SKM-1 (cell line): ENCODE measurements at regions not wholly inside any gene's neighbourhood (a gene's known extent, or its start where the extent isn't known, plus 50 kb on each side); places are given as distances from the start of the nearest gene placed in this dataset.

Experiments
- DNase-seq: peaks from one replicate; lab custom pipeline; 2025; ENCODE audit not compliant: unreplicated experiment; lab: John Stamatoyannopoulos, UW

DNA sequence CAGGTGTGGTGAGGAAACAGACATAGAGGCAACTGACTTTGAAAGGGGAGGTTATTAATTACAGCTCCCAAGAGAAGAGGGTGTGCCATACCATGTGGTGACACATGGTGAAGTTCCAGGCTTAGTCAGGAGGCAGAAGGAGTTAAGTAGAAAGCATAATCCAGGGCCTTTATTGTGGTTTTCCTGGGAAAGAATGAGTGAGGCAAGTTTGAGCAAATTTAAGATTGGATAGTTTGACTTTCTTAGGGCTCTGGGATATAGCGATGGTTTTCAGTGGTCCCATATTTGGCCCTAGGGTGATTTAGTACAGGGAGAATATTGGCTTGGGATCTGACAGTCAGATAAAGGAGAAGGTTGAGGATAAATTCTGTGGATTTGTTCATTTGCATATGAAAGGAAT, 495.9 kb upstream of the FSTL5 start:
- no peak for DNase-seq

DNA sequence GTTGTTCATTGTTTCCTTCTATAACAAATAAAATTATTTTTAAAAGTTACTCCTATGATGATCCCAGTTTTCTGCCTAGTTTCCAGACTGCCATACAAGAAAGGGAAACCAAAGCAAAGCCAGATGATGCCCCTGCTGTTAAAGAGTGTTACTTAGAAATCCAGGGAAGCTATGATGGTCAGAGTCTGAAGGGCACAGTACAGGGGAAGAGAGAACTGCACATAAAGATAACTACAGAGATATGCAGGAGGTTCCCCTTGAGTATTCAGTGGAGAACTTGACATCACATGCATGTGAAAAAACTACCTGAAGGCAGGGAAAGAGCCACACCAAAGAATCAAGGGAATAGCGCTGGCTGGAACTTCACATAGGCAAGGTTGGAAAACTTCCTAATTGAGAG, 494.2 kb upstream of the FSTL5 start:
- DNase-seq, result no peak

DNA sequence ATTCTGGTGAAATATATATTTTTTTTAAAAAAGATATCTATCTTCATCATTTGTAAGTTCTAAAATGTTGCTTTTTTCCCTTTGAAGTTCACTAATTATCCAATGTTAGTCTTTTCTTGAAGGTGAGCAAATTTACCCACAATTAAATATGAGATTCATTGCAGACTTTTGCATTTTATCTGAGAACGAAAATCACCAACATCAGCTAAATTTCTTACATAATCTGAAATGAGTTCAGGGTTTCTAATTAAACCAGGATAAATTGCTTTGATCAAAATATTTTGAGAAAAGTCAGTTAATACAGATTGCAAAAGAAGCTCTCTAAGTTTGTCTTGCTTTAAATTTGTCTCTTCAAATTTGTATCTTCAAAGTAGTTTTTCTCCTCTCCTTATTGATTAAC, 486.4 kb upstream of the FSTL5 start:
- DNase-seq, result no peak

DNA sequence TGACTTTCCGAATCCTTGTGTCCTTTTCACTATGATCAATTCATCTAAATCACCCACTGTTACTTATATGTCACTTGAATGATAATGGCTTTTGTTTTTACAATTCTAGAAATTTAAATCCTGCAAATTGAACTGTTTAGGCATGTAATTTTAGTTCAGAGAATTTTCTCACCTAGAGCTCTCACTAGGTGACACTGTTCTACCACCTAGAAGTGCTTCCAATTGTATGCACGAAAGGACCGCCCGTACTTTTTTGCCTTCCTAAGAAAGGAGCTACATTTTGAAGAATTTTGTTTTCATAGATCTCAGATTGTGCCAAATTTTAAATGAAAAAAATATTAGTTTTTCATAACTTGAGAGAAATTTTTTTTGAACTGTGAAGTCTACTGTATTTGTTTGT, 481.6 kb upstream of the FSTL5 start:
- DNase-seq, result no peak

DNA sequence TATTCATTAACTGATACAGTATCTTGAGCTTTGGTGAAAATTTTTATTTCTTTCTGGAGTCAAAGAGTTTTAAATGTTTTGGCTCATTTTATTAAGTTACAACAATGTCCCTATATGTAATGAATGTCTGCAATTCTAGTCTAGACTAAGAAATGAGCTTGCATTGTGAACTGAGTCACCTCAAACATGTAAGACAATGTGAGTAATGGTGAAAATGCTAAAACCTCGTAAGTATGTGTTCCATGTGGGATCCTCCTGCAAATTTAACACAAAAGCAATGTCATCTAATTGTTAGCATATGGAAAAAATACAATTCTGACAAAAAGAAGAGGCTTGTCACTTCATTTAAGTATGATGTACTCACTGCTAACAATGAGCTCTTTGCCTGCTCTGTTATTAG, 480.5 kb upstream of the FSTL5 start:
- no peak for DNase-seq

DNA sequence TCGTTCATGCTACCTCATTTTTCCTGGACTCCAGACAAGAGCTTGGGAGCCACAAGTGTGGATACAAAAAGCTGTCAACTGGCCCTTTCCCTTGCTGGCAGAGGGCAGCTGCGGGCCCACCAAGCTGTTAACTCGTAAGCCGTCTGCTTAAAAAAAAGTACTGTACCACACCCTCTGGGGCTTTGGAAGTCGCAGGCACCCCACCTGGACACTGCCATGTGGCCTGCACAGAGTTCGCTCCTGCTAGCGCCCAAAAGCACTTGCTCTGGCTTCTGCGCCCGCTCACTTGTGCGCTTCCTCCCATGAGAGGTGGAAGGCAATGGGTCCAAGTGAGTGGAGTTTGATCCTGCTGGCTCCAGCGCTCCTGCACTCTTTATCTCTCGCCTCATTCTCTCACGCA, 476.4 kb upstream of the FSTL5 start:
- DNase-seq, result no peak

DNA sequence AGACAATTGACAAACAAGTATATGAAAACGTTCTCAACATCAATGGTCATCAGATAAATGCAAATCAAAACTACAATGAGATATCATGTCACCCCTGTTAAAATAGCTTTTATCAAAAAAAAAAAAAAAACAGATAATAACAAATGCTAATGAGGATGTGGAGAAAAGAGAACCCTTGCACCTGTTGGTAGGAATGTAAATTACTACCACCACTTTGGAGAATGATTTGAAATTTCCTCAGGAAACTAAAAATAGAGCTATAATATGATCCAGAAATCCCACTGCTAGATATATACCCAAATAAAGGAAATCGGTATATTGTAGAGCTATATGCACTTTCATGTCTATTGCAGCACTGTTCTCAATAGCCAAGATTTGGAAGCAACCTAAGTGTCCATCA, 470.6 kb upstream of the FSTL5 start:
- no peak for DNase-seq

DNA sequence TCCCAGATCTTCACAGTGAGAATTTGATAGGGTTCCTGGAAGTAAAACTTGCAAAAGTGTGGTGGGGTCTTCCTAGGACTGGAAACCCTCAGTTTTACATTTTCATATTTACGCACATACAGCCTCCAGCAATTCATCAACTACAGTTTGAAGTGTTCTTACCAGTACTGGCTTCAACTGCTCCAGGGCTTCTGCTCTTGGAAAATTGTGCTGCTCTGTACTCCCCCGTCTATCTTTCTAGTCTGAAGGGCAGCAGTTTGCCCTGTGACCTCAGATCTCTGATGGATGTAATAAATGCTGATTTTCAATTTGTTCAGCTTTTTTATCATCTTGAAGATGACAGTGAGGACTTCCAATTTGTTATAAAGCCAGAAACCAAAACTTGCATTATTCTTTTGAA, 458.9 kb upstream of the FSTL5 start:
- no peak for DNase-seq

DNA sequence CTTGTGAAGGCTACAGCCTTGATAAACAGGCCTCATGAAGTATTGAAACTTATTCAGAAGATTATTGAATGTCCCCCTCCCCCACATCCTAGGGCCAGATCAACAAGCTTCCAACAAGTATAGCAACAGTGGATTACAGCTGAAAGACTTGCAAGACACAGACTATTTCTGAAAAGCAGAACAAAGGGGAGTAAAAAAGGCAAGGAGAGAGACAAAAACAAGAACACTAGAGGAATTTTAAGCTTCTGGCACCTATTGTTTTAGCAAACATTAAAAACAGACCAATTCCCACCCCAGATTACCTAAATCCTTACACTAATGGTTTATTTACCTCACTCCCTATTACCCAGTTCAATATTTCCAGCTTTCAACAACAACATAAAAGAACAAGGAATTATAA, 446.3 kb upstream of the FSTL5 start:
- DNase-seq, result no peak

DNA sequence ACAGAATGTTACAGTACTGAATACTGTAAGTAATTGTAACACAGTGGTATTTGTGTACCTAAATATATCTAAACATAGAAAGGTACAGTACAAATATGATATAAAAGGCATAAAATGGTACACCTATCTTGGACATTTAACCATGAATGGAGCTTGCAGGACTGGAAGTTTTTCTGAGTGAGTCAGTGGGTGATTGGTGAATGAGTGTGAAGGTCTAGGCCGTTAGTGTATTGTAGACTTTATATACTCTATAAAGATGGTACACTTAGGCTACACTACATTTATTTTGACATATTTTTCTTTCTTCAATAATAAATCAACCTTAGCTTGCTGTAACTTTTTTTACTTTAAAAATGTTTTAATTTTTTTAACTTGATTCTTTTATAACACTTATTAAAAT, 422.5 kb upstream of the FSTL5 start:
- DNase-seq, result no peak

DNA sequence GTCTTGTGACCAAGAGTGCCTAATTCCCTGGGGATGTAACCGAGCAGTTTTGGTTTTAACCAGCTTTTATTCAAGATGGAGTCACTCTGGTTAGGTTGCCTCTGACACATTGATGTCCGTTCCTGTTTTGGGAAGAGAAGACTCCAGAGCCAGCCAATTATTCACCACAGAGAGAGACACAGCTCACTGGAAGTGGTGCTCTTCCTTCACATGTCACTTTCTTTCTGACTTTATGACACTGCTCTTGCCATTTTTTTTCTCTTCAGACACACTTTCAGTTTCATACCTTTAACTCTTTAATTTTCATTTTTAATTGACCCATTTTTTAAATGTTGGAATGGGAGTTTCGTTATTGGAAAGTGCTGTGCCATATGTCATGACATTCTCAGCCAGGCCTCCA, 418.4 kb upstream of the FSTL5 start:
- no peak for DNase-seq

DNA sequence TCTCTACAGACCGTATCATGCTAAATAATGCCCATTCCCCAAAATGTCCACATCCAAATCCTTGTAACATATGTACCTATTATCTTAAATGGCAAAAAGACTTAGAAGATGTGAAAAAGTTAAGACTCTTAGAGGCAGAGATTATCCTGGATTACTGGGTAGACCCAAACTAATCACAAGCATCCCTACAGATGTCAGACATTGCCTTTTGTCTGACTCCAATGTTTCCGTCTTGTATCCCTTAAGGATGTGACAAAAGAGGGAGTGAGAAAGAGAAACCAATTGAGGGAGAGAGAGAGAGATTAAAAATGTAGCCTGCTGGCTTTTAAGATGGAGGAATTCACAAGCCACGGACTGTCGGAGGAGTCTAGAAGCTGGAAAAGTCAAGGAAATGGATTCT, 401.9 kb upstream of the FSTL5 start:
- DNase-seq, result no peak

DNA sequence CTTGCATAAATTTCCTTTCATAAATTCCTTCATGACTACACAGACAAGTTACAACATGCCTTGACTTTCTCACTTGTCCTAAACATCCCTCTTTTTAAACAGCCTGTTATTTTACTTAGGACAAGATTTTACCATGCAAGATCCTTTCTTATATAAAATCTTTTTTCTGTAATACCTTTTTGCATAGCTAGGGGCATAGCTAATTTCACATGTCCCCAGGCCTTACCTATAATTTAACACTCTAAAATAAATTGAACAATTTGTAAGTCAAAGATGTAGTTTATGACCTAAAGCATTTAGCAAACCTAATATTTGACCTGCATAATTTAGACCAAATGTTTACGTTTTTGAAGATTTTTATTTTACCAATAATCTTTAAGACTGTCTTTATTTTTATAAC, 396.3 kb upstream of the FSTL5 start:
- DNase-seq, result no peak

DNA sequence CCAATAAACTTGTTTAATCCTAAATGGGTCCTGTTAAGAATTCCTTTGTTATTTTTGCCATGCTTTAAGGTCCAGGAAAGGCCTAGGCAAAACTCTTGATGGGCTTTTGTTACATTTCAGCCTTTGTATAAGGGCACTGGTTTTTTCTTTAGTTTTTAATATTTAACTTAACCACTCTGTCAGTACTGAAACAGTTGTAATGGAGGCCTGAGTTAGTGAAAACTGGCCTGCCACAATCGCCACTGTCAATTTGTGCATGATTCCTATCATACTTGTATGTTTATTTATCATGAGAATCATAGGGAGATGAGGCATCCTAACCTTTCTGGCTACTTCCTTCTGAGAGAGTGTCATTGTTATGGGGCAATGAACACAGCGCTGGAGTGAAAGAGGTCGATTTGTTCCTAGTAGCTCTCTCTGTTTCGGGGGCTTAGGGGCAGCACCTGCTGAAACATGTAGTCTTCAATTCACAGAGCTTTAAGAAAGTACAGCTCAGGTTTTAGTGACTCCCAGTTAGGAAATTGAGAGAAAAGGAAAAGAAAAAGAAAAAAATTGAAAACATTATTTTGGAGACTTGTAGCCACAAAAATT, 393.8 kb upstream of the FSTL5 start:
- no peak for DNase-seq

DNA sequence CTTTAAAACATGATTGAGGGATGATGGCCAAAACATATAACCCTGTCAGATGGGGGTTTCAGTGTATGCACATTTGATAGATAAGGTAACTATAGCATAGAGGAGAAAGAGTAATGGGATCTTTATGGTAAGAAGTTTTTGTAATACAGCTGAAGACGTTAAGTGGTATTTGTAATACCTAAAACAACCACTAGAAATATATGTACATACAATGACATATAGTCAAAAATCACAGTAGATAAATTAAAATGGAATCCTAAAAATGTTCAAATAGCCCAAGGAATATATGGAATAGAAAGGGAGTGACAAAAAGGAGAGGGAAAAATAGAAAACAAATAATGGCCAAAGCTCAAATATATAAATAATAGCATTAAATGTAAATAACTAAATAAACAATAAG, 371.3 kb upstream of the FSTL5 start:
- DNase-seq, result no peak

DNA sequence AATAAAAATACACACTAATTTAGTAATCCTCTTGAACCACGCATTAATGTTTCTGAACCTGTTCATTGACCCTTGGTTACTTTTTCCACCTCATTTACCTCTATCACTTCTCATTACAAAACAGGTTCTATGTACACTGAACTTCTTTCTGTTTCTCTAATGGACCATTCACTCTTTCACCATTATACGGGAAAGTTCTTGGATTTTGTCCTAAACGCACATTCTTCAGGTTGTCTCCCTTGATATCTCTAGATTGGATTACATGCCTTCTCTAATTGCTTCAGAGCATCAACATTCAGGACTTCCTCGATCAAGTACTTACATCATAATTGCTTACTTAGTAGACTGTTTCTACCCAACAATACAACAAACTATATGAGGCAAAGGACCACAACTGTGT, 359.4 kb upstream of the FSTL5 start:
- no peak for DNase-seq

DNA sequence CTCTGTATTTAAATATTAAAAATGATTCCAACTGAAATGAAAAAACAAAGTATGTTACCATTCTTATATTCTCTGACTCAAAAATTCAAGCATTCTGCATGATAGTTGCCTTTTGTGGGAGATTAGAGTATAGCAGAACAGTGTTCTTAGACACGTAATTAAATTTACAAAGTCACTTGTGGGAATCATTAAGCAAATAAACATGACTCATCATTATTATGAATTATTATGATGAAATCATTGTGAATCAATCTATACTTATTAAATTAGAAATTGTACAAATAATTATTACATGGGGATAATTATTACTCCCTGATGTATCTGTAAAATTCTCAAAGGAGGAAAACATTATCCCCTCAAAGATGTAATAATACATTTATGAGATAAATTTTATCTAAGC, 358.9 kb upstream of the FSTL5 start:
- DNase-seq, result no peak

DNA sequence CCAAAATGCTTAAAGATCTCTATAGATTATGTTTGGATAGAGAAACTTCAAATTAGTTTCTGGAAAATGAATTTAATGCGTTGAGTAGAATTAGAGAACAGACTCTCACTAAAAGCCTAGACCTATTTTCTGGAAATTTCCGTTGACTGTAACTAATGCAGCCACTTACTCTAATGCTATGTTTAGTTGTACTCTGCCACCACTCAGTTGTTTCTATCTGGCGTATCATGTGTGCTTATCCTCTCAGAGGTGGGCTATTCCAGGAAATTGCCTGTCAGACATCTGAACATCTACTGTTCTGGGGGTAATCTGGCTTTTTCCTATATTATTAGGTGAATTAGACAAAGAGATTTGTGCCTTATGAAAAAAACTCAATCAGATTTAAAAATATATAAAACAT, 347.1 kb upstream of the FSTL5 start:
- DNase-seq, result no peak

DNA sequence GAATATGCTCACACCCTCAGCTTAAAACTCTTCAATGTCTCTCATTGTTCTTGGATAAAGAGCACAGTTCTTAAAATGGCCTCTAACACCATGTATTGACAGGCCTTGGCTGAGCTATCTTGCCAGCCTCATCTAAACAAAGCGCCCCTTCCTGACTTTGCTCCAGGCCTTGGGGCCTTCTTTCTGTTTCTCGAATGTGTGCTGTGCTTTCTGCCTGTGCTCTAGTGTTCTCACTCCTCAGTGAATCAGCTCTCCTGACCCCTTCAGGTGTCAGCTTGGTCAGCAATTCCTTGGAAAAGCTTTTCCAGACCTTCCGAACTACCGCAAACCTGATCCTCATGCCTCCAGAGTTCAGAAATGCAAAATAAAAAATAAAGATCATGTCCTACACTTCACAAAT, 346.3 kb upstream of the FSTL5 start:
- DNase-seq, result no peak

DNA sequence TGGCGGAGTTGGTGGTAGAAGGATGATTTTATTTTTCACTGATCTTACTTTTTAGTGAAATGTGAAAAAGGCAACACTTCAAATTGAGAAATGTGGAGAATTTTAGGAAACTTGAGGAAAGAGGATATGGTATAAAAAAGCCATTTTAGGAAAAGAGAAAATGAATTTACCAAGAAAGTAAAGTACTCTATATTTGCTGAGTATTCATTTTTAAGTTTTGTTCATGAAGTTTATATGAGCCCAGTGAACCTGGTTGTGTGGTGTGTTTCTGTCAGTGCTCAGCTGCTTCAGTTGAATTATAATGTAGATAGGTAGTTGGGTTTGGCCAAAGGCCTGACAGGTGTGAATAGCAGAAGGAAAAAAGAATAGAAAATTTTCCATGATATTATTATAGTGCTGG, 345.5 kb upstream of the FSTL5 start:
- DNase-seq, result no peak

DNA sequence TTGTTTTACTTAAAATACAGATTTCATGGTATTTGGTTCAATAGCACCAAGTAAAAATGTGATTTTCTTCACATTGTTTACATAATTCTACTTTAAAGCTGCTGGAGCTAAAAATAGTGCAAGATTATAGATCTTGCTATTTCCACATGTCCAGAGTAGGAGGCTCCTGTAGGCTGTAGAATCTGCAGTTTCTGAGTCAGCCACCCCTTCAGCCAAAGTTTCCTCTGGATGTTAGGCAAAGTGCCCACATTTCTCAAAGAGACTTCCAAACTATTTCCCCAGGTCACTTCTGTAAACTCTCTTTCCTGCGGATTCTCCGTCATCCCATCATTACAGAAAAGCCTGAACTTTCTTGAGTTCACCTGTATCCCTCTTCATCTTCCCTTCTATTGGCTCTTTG, 342.5 kb upstream of the FSTL5 start:
- DNase-seq, result no peak

DNA sequence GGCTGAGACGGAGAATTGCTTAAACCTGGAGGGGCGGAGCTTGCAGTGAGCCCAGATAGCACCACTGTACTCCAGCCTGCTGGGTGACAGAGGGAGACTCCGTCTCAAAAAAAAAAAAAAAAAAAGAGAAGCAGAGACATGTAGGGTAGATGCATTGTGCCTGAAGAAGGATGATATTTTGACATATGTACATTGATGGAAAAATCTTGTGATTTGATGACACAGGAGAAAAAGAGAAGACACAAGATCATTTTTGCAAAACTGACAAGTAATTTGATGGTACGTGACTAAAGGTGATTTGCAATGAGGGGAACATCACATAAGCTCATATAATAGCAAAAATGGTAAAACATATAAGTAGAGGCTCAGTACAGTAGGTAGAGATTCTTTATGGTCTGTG, 340.1 kb upstream of the FSTL5 start:
- DNase-seq, result no peak

DNA sequence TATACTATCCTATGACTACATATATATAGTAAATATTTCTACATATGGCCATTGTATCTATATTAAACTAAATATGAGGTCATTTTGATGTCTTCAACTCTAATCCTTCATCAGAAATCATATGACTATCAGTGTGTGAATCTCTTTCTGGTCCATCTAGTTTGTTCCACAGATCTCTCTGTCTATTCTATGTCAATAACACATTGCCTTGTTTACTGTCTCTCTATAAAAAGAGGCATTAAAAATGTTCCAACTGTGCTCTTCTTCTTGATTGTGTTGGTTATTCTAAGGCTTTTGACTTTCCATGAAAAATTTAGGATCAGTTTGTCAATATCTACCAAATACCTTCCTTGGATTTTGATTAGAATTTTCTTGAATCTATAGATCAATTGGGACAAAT, 338.3 kb upstream of the FSTL5 start:
- DNase-seq, result no peak

DNA sequence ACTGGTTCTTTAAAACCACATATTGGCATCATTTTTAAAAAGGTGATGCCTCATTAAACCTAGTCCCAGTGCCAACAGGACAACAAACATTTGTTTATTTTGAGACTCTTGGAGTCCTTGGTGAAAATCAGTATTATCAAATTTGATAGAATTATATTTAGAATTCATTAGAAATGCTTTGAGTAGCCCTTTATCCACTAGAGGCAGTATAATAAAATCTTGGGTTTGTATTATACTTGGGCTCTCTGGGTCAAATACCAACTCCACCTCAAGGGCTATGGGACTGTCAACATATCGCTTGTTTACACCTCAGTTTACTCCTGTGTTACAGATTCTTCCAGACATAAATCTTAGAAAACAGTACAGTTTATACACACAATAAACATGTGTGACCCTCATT, 335.7 kb upstream of the FSTL5 start:
- no peak for DNase-seq
